ENCODE measurements at regions not wholly inside any gene's neighbourhood (a gene's known extent, or its start where the extent isn't known, plus 50 kb on each side); places are given as distances from the start of the nearest gene placed in this dataset.

- TF ChIP-seq POLR2A (IDR thresholded peaks at IDR 0.05) (no peak), CTCF (IDR thresholded peaks at IDR 0.05 in 4 of 5, conservative IDR thresholded peaks at IDR 0.05 in 1 of 5) (no peak)
Measured at GRCh38 chr4:20192736-20193135, 59.0 kb upstream of the SLIT2 start.

All from gastrocnemius medialis (tissue), 4 donors.